OCI-LY3 (cell line): ENCODE measurements at regions not wholly inside any gene's neighbourhood (a gene's known extent, or its start where the extent isn't known, plus 50 kb on each side); places are given as distances from the start of the nearest gene placed in this dataset.

Source experiments
- H2AFZ ChIP-seq: fragments of 200-600, 300-600 bp; shearing (Covaris generic); 2 replicates; pipeline ENCODE4 v1.6.0; 2014; ENCODE audit warnings: antibody characterized with exemption, low read depth, low read length
- H3K27ac ChIP-seq: fragments of 200-600, 300-600 bp; sonication (generic); 2 replicates; pipeline ENCODE4 v1.5.1; 2014; ENCODE audit warnings: mild to moderate bottlenecking, low read length, moderate library complexity, mixed read lengths
- H3K27me3 ChIP-seq: fragments of 200-600, 300-600 bp; sonication (generic); 2 replicates; pipeline ENCODE4 v1.6.1; 2014; ENCODE audit warnings: low read depth, low read length, mixed read lengths
- H3K36me3 ChIP-seq: fragments of 200-600, 300-600 bp; sonication (generic); replicated peaks from 2 replicates; pipeline ENCODE3; 2014; ENCODE audit warnings: low read depth, low read length, mixed read lengths
- H3K4me1 ChIP-seq: fragments of 300-600, 200-600 bp; sonication (generic); 2 replicates; pipeline ENCODE4 v1.6.1; 2014; ENCODE audit warnings: low read length, mixed read lengths
- H3K4me2 ChIP-seq: fragments of 200-600, 300-600 bp; sonication (generic); 2 replicates; pipeline ENCODE4 v1.6.1; 2014; ENCODE audit warnings: low read length, mixed read lengths
- H3K4me3 ChIP-seq: fragments of 300-600, 200-600 bp; sonication (generic); 2 replicates; pipeline ENCODE4 v1.5.1; 2014; ENCODE audit warnings: antibody characterized with exemption, mild to moderate bottlenecking, low read length, moderate library complexity
- H3K79me2 ChIP-seq: fragments of 300-600, 200-600 bp; shearing (Covaris generic); 2 replicates; pipeline ENCODE4 v1.6.1; 2014; ENCODE audit warnings: mild to moderate bottlenecking, low read length, mixed read lengths
- H3K9ac ChIP-seq: fragments of 300-600, 200-600 bp; shearing (Covaris generic); 2 replicates; pipeline ENCODE4 v1.6.0; 2014; ENCODE audit warnings: mild to moderate bottlenecking, low read length, moderate library complexity
- H3K9me3 ChIP-seq: fragments of 200-600, 300-600 bp; shearing (Covaris generic); 2 replicates; pipeline ENCODE4 v1.6.1; 2014; ENCODE audit warnings: low read length, mixed read lengths; ENCODE audit not compliant: insufficient read depth
- H4K20me1 ChIP-seq: fragments of 200-600, 300-600 bp; sonication (generic); 2 replicates; pipeline ENCODE4 v1.6.1; 2016; ENCODE audit warnings: low read length, mixed read lengths; ENCODE audit not compliant: insufficient read depth
- EZH2phosphoT487 ChIP-seq: fragments of 200-600 bp; shearing (Covaris generic); IDR thresholded peaks from 2 replicates; pipeline ENCODE4 v1.6.1; 2018; ENCODE audit warnings: antibody characterized with exemption, mixed run types, low read depth
- TF ChIP-seq, protein P1 (sequence below): fragments of 200-600, 300-600 bp; sonication (generic); IDR thresholded peaks from 2 replicates; pipeline ENCODE4 v1.5.1; 2014; ENCODE audit warnings: antibody characterized with exemption, low read length, low read depth

DNA sequence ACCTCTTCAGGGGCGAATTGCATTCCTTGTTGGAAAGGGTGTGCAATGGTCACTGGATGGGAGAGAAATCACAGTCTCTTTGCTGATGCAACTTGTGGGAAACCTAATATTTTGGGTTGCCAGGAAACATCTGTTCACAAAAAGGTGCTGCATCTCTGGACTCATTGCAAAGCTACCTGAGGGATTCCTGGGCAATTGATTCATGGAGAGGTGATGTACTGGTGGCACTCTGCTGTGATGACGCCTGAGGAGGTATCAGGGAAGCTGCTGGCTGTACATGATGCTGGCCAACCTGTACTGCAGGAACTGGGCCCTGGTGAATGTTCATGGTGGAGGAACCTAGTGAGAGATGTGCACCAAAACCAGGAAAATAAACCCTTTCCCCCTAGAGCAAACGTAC, 516.0 kb upstream of the SPHKAP start:
- Histone ChIP-seq H3K4me2 (no peak overlapping the region), H3K9me3 (no peaks in the 10 kb centered on the region), H3K4me1 (no peaks in the 10 kb centered on the region), H3K9ac (no peak overlapping the region), H3K4me3 (no peak overlapping the region), H3K27ac (no peak overlapping the region), H3K36me3 (no peaks in the 10 kb centered on the region), H3K79me2 (no peaks in the 10 kb centered on the region), H3K27me3 (no peaks in the 10 kb centered on the region), H2AFZ (no peak overlapping the region), H4K20me1 (no peaks in the 10 kb centered on the region)
- no peak for TF ChIP-seq EZH2phosphoT487
- TF ChIP-seq, protein P1, sequence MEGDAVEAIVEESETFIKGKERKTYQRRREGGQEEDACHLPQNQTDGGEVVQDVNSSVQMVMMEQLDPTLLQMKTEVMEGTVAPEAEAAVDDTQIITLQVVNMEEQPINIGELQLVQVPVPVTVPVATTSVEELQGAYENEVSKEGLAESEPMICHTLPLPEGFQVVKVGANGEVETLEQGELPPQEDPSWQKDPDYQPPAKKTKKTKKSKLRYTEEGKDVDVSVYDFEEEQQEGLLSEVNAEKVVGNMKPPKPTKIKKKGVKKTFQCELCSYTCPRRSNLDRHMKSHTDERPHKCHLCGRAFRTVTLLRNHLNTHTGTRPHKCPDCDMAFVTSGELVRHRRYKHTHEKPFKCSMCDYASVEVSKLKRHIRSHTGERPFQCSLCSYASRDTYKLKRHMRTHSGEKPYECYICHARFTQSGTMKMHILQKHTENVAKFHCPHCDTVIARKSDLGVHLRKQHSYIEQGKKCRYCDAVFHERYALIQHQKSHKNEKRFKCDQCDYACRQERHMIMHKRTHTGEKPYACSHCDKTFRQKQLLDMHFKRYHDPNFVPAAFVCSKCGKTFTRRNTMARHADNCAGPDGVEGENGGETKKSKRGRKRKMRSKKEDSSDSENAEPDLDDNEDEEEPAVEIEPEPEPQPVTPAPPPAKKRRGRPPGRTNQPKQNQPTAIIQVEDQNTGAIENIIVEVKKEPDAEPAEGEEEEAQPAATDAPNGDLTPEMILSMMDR: no peak

DNA sequence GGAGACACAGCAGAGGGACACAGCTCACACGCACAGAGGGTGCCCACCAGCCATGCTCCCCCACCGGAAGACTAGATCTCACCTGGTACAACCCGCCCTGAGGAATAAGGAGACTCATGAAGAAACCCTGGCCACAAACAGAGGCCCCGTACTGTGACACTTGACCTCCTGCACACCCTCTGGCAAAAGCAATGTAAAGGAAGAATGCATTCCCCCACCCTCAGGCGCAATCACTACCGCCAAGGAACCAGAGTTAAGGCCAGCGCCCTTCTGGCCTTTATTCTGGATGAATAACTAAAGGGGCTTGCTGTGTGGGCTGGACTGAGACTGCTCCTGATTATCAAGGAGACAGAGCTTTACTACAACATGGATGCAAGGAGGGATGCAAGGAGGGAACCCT, 509.2 kb upstream of the SPHKAP start:
- no peaks in the 10 kb centered on the region for H3K9me3 ChIP-seq
- no peaks in the 10 kb centered on the region for H3K4me1 ChIP-seq
- no peaks in the 10 kb centered on the region for H3K79me2 ChIP-seq
- H3K36me3 ChIP-seq: no peaks in the 10 kb centered on the region
- H2AFZ ChIP-seq: no peak overlapping the region
- no peak overlapping the region for H3K4me3 ChIP-seq
- H3K27me3 ChIP-seq: no peaks in the 10 kb centered on the region
- no peaks in the 10 kb centered on the region for H4K20me1 ChIP-seq
- TF ChIP-seq EZH2phosphoT487: no peak
- TF ChIP-seq, protein P1: no peak
- no peak overlapping the region for H3K4me2 ChIP-seq
- H3K27ac ChIP-seq: no peak overlapping the region
- no peak overlapping the region for H3K9ac ChIP-seq

- Histone ChIP-seq H3K4me3 (no peak overlapping the region), H3K27me3 (no peaks in the 10 kb centered on the region), H3K4me1 (no peaks in the 10 kb centered on the region), H3K36me3 (no peaks in the 10 kb centered on the region), H2AFZ (no peak overlapping the region), H3K9ac (no peak overlapping the region), H3K79me2 (no peaks in the 10 kb centered on the region), H3K9me3 (no peaks in the 10 kb centered on the region), H3K27ac (no peak overlapping the region), H3K4me2 (no peak overlapping the region), H4K20me1 (no peaks in the 10 kb centered on the region)
- TF ChIP-seq EZH2phosphoT487: no peak
- TF ChIP-seq, protein P1: peak; percentile 21; the same call in 1 of the 2 replicates
Observed at GRCh38 chr2:228689053-228689452, 507.6 kb upstream of the SPHKAP start.

DNA sequence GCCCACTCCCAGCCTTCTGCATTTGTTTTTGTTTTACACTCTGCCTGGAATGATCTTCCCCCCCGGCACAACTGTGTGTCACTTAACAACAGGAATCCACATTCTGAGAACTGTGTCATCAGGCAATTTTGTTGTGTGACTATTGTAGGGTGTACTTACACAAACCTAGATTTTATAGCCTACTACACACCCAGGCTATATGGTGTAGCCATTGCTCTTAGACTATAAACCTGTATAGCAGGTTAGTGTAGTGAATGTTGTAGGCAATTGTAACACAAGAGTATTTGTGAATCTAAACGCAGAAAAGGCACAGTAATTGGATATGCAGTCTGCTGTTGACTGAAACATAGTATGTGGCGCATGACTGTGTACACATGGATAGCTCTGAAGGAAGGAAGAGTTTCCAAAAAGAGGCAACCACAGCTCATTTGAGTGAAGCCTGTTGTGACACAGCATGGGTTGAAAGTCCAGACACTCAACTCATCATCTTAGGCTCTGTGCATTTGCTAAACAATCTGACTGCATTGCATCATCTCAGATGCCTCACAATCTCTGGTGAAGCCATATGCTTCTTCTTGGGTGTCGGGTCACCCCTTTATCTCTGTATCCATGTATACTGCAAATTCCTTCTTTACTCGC, 506.6 kb upstream of the SPHKAP start:
- Histone ChIP-seq H3K4me2 (no peak overlapping the region), H2AFZ (no peak overlapping the region), H3K9ac (no peak overlapping the region), H3K9me3 (no peaks in the 10 kb centered on the region), H4K20me1 (no peaks in the 10 kb centered on the region), H3K79me2 (no peaks in the 10 kb centered on the region), H3K36me3 (no peaks in the 10 kb centered on the region), H3K4me1 (no peaks in the 10 kb centered on the region), H3K27ac (no peak overlapping the region), H3K4me3 (no peak overlapping the region), H3K27me3 (no peaks in the 10 kb centered on the region)
- TF ChIP-seq EZH2phosphoT487: no peak
- TF ChIP-seq, protein P1: no peak
